KG1 (cell line): ENCODE measurements at regions not wholly inside any gene's neighbourhood (a gene's known extent, or its start where the extent isn't known, plus 50 kb on each side); places are given as distances from the start of the nearest gene placed in this dataset.
"Not testable (repeated sequence)": the region's sequence is repeated elsewhere in the genome, so short reads cannot be mapped to it uniquely, and the experiment has no call there.

Experiments used
- DNase-seq: peaks from one replicate; lab custom pipeline; 2025; lab: John Stamatoyannopoulos, UW

GRCh38 chr1:194014014-194014413 lies 827.6 kb upstream of the B3GALT2 start:
- no peak for DNase-seq

DNA sequence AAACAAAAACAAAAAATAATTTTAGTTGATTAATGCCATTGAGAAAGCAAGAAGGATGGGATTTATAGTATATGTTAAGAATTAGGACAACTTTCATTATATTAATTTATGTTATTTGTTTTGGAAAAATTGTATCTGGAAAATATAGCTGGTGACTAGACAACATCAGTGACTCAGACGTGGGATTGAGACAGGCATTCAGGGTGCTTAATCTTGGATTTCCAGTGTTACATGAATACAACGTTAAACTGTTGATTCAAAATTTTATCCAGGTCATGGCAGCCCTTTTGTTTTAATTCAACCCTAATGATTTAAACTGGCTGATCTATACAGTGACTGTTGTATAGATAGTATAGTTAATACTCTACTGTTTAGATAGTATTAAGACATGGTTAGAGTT lies 827.1 kb upstream of the B3GALT2 start:
- no peak for DNase-seq

- DNase-seq: no peak
Measured at GRCh38 chr1:194004146-194004545, 817.7 kb upstream of the B3GALT2 start.

- DNase-seq: not testable (repeated sequence)
Measured at GRCh38 chr1:194001726-194002350, 815.4 kb upstream of the B3GALT2 start.

DNA sequence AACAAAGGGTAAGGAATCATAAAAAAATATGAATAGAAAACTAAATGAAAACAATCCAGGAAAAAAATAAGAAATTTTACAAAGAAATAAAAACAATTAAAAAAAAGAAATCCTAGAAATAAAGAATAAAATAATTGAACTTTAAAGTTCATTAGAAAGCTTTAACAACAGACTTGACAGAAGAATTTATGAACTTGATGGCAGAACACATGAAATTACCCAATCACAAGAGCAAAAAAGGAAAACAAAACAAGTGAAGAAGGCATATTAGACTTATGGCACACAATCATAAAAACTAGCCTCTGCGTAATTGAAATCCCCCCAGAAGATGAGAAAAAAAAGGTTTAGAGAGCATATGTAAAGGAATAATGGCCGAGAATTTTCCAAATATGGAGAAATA lies 802.5 kb upstream of the B3GALT2 start:
- DNase-seq: no peak

- no peak for DNase-seq
Measured at GRCh38 chr1:193979219-193979618, 792.8 kb upstream of the B3GALT2 start.

GRCh38 chr1:193974286-193974798 lies 787.9 kb upstream of the B3GALT2 start:
- no peak for DNase-seq

- no peak for DNase-seq
Measured at GRCh38 chr1:193973428-193973827, 787.0 kb upstream of the B3GALT2 start.

DNA sequence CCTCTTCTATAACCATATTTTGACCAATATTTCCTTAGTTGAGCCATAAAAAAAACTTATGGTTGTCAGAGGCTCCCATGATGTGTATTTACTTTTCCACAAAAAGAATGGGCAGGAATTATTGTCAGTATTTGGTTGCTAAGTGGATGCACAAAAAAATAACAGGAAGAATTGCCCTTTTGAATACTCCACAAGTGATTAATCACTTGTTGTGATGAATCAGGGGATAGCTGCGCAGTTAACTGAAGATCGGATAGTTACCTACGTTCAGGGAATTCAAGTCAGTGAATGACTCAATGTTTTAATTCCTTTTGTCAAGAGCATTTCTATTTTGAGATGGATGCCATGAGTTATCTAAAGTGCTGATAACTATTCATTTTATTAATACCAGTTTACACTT lies 785.2 kb upstream of the B3GALT2 start:
- DNase-seq: no peak

GRCh38 chr1:193960499-193960898 lies 774.1 kb upstream of the B3GALT2 start:
- no peak for DNase-seq

DNA sequence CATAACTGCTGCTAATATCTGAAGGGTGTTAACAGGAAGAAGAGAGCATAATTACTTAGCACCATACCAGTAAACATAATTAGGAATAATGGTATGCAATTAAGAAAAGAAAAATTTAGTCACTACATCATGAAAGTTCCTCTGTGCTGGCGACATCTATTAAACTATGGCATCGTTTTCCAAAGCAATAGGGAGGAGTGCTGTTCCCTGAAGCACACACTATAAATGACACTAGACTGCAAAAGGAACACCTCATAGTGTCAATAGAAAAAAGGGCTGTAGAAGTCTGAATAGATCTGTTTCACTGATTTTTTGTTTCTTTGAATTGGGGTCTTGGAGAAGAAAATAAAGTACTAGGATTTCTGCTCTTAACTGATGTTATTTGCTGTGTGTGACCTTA lies 773.6 kb upstream of the B3GALT2 start:
- DNase-seq: no peak

DNA sequence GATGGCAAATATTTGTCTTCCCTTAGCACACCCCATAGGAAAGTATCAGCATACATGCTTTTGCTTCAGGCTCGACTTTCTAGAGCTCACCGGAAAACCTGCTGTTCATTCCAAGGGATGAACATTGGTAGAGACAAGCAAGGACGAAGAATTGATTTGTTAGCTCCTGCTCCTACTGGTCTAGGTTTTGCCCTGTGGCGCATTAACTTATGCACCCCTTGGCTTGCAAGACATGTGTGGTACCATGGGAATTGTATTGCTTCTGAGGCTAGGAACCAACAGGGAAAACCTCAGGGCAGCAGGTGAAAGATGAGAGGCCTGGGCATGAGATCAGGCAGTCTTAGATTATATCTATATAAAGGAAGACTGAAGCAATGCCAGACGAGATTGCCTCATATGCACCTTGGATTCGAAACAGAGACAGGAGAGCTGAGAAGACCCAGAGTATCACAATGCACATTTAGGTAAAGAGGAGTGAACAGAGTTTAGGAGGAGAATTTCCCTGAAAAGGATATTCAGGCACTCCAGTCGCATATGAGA lies 771.2 kb upstream of the B3GALT2 start:
- DNase-seq: no peak

DNA sequence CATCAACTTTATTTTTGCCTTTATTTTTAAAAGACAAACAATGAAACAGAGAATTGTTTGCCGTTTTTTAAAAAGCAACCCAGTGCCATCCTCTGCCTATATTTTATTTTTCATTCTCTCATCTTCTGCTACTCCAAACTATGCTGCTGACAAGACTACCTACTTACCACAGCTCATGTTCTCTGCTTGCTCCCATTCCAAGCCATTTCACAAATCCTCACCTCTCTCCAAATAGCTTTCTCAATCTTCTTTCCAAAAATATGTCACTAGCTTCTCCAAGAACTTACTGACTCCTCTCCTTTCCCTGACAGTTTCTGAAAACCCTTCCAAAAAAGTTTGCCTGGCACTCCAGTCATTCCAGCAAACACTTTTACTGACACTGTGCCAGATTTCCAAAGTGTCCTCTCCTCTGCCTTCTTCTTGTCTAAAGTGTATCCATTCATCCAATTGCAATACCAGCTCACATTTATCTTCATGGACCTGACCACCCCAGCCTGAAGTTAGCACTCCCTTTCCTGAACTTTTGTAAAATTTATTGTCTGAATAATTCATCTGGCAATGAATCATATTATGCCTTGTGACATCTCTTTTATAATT lies 766.5 kb upstream of the B3GALT2 start:
- no peak for DNase-seq

DNA sequence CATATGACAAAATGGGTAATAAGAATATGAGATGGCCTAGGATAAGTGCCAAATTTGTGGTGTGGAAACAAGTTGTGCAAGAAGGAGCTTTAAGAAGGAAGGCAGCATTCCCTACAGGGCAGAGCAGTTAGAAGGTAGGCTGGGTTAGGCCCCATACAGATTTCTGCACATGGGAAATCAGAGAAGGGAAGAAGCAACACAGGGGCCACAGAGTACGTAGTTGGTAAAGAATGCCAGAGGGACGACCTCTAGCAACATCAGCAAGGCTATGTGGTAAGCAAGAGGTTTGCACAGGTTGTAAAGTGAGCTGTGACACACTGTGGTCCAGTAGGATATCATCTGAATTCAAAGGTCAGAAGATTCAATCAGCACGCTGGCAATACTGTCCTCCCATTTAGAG lies 765.6 kb upstream of the B3GALT2 start:
- DNase-seq: no peak

- DNase-seq: no peak
Measured at GRCh38 chr1:193944454-193944853, 758.0 kb upstream of the B3GALT2 start.

DNA sequence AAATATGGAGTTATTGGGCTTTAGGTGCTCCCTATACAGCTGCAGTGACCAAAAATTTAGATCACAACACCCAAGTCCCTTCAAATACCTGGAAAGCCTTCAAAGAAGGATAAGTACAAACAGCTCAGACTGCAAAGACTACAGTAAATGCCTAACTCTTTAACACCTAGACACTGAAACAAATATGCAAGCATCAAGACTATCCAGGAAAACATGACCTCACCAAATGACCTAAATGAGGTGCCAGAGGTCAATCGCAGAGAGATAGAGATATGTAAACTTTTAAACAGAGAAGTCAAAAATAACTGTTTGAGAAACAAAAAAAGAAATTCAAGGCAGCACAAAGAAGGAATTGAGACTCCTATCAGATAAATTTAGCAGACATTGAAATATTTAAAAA lies 753.8 kb upstream of the B3GALT2 start:
- DNase-seq: no peak

GRCh38 chr1:193939585-193939984 lies 753.2 kb upstream of the B3GALT2 start:
- DNase-seq: no peak

GRCh38 chr1:193937308-193937707 lies 750.9 kb upstream of the B3GALT2 start:
- DNase-seq: no peak

- DNase-seq: no peak
Measured at GRCh38 chr1:193932979-193933378, 746.6 kb upstream of the B3GALT2 start.

GRCh38 chr1:193931356-193931755 lies 744.9 kb upstream of the B3GALT2 start:
- DNase-seq: no peak

DNA sequence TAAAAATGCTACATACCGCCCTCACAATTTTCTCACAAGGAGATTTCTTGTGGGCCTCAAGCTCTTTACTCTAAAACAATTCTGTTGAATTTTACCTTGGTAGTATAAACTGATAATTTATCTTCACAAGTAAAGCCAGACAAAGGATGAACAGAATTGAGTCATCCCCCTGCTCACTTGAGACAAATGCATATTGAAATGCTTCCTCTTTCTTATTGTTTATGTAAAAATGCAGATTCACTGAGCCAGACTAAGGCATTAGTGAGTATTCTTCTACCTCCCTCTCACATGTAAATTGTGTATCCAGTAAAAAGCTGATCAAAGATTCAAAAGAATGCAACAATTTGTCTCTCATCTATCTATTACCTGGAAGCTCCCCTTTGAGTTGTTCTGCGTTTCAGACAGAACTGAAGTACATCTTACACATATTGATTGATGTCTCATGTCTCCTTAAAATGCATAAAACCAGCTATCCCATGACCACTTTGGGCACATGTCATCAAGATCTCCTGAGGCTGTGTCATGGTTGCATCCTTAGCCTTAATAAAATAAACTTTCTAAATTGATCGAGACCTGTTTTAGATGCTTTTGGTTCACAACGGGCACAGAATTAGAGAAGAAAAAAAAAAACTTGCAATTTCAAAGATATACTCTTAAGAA lies 743.1 kb upstream of the B3GALT2 start:
- DNase-seq: no peak

DNA sequence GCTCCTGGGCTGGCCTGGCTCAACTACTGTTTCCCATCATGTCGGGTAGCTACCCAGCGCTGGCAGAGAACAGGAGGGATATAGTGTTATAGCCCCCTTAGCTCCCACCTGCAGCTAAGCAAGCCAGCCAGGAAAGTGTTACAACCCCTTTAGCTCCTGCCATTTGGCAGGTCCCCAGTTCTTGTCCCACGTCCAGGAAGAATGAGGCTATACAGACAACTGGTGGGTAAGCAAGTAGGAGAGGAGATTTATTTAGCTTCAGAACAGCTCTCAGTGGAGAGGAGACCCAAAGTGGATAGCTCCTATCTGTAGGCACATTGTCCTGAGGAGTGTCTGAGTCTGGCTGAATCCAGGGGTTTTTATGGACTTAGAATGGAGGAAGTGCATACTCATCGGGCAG lies 741.1 kb upstream of the B3GALT2 start:
- no peak for DNase-seq

DNA sequence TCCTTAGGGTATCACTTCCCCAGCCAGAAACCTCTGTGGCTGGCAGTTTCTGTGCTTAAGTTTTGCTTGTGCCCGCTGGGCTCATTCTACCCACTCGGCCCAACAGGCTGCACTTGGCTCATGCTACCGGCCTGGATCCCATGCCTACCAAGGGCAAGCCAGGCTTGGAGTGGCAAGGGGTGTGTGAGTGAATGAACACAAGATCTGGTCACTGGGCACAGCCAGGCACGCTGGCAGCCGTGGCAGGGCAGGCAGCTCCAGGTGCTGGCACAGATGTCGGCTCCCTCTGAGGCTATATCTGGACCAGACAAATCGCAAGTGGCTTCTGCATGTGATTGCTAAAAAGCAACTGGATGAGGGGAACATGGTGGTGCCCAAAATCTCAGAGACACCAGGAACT lies 740.5 kb upstream of the B3GALT2 start:
- no peak for DNase-seq
